MM.1S (cell line): ENCODE measurements at regions not wholly inside any gene's neighbourhood (a gene's known extent, or its start where the extent isn't known, plus 50 kb on each side); places are given as distances from the start of the nearest gene placed in this dataset.

Experiments used
- DNase-seq: peaks from one replicate; pipeline ENCODE4 v3.0.0-alpha.2; 2015
- H2AFZ ChIP-seq: fragments of 300-600 bp; sonication (generic); 2 replicates; pipeline ENCODE4 v1.6.0; 2016; ENCODE audit warnings: antibody characterized with exemption, low read length
- H3F3A ChIP-seq: fragments of 300-600 bp; sonication (generic); 2 replicates; pipeline ENCODE4 v1.6.1; 2016; ENCODE audit warnings: mild to moderate bottlenecking, antibody characterized with exemption, low read length, moderate library complexity, mixed read lengths; ENCODE audit not compliant: insufficient read depth
- H3K27ac ChIP-seq: fragments of 300-600 bp; sonication (generic); 2 replicates; pipeline ENCODE4 v1.5.1; 2016; ENCODE audit warnings: mild to moderate bottlenecking, low read length
- H3K27me3 ChIP-seq: fragments of 300-600 bp; sonication (generic); replicated peaks from 2 replicates; pipeline ENCODE4 v1.6.0; 2016; ENCODE audit warnings: low read length; ENCODE audit not compliant: insufficient read depth
- H3K36me3 ChIP-seq: fragments of 300-600 bp; sonication (generic); replicated peaks from 2 replicates; pipeline ENCODE4 v1.6.1; 2016; ENCODE audit warnings: mild to moderate bottlenecking, low read length, mixed read lengths; ENCODE audit not compliant: insufficient read depth
- H3K4me1 ChIP-seq: fragments of 300-600 bp; sonication (generic); 2 replicates; pipeline ENCODE4 v1.6.1; 2016; ENCODE audit warnings: low read length, mixed read lengths
- H3K4me2 ChIP-seq: fragments of 300-600 bp; sonication (generic); 2 replicates; pipeline ENCODE4 v1.6.0; 2016; ENCODE audit warnings: low read depth, low read length
- H3K4me3 ChIP-seq: fragments of 300-600 bp; sonication (generic); 2 replicates; pipeline ENCODE4 v1.5.1; 2016; ENCODE audit warnings: low read length, mixed read lengths
- H3K79me2 ChIP-seq: fragments of 300-600 bp; sonication (generic); 2 replicates; pipeline ENCODE4 v1.6.1; 2016; ENCODE audit warnings: mixed run types, low read length, mixed read lengths
- H3K9ac ChIP-seq: fragments of 300-600 bp; sonication (generic); 2 replicates; pipeline ENCODE4 v1.6.1; 2016; ENCODE audit warnings: low read length, mixed read lengths
- H3K9me2 ChIP-seq: fragments of 300-600 bp; sonication (generic); replicated peaks from 2 replicates; pipeline ENCODE4 v1.6.1; 2016; ENCODE audit warnings: mild to moderate bottlenecking, low read length, mixed read lengths; ENCODE audit not compliant: insufficient read depth
- H3K9me3 ChIP-seq: fragments of 300-600 bp; sonication (generic); replicated peaks from 2 replicates; pipeline ENCODE4 v1.6.1; 2016; ENCODE audit warnings: mild to moderate bottlenecking, low read length, mixed read lengths; ENCODE audit not compliant: insufficient read depth
- H4K20me1 ChIP-seq: fragments of 300-600 bp; sonication (generic); 2 replicates; pipeline ENCODE4 v1.6.1; 2016; ENCODE audit warnings: mild to moderate bottlenecking, low read length, moderate library complexity, mixed read lengths; ENCODE audit not compliant: insufficient read depth
- CTCF ChIP-seq: fragments of 300-600 bp; sonication (generic); IDR thresholded peaks from 2 replicates; pipeline ENCODE4 v1.5.1; 2016; ENCODE audit warnings: antibody characterized with exemption, low read length, mixed read lengths
- EZH2 ChIP-seq: fragments of 300-600 bp; sonication (generic); optimal IDR thresholded peaks from 2 replicates; pipeline ENCODE3; 2017; ENCODE audit warnings: low read depth, mild to moderate bottlenecking, antibody characterized with exemption, low read length, mixed read lengths
- EZH2phosphoT487 ChIP-seq: fragments of 300-600 bp; sonication (generic); IDR thresholded peaks from 2 replicates; pipeline ENCODE4 v1.6.1; 2018; ENCODE audit warnings: antibody characterized with exemption, low read length

- H3K9me3 ChIP-seq = no peaks in the 10 kb centered on the region
- H3K4me3 ChIP-seq = no peak overlapping the region
- H3K27me3 ChIP-seq = no peaks in the 10 kb centered on the region
- no peak overlapping the region for H2AFZ ChIP-seq
- no peak for TF ChIP-seq CTCF
- no peak for TF ChIP-seq EZH2
- no peak for TF ChIP-seq EZH2phosphoT487
- H3K4me1 ChIP-seq = no peaks in the 10 kb centered on the region
- no peaks in the 10 kb centered on the region for H3K36me3 ChIP-seq
- no peak overlapping the region for H3K27ac ChIP-seq
- no peaks in the 10 kb centered on the region for H3K9me2 ChIP-seq
- no peak overlapping the region for H3K4me2 ChIP-seq
- no peak overlapping the region for H3K9ac ChIP-seq
- H3F3A ChIP-seq = no peaks in the 10 kb centered on the region
- H4K20me1 ChIP-seq = no peaks in the 10 kb centered on the region
- DNase-seq = no peak
- no peaks in the 10 kb centered on the region for H3K79me2 ChIP-seq
Observed at GRCh38 chr6:50135968-50136367, 86.2 kb upstream of the DEFB112 start.

- Histone ChIP-seq H2AFZ (no peak overlapping the region), H3K27ac (no peak overlapping the region), H3K9ac (no peak overlapping the region), H3F3A (no peaks in the 10 kb centered on the region), H3K9me3 (no peaks in the 10 kb centered on the region), H3K27me3 (no peaks in the 10 kb centered on the region), H3K36me3 (no peaks in the 10 kb centered on the region), H3K9me2 (no peaks in the 10 kb centered on the region), H3K4me1 (no peaks in the 10 kb centered on the region), H3K4me2 (no peak overlapping the region), H4K20me1 (no peaks in the 10 kb centered on the region), H3K79me2 (no peaks in the 10 kb centered on the region), H3K4me3 (no peak overlapping the region)
- no peak for TF ChIP-seq CTCF
- TF ChIP-seq EZH2 = no peak
- TF ChIP-seq EZH2phosphoT487 = no peak
- DNase-seq = no peak
Observed at GRCh38 chr6:50141100-50141499, 91.4 kb upstream of the DEFB112 start.

- TF ChIP-seq EZH2 (no peak), EZH2phosphoT487 (no peak), CTCF (no peak)
Observed at GRCh38 chr6:50143011-50143719, 93.4 kb upstream of the DEFB112 start.

More at GRCh38 chr6:50143011-50143719, 93.4 kb upstream of the DEFB112 start:
- no peak for DNase-seq
- Histone ChIP-seq H3K27ac (no peak overlapping the region), H3K4me3 (no peak overlapping the region), H3K9me2 (no peaks in the 10 kb centered on the region), H3K9me3 (no peaks in the 10 kb centered on the region), H3K9ac (no peak overlapping the region), H3K27me3 (no peaks in the 10 kb centered on the region), H3K4me1 (no peaks in the 10 kb centered on the region), H4K20me1 (no peaks in the 10 kb centered on the region), H3K4me2 (no peak overlapping the region), H2AFZ (no peak overlapping the region), H3K36me3 (no peaks in the 10 kb centered on the region), H3F3A (no peaks in the 10 kb centered on the region), H3K79me2 (no peaks in the 10 kb centered on the region)
